T-helper 1 cell treated with Interleukin-12 subunit alpha and Interleukin-12 subunit beta and Interleukin-4 antibody, amounts not matched to agents 30 μg/mL and 1 μg/mL, for 36 hours (primary cell): ENCODE measurements at regions not wholly inside any gene's neighbourhood (a gene's known extent, or its start where the extent isn't known, plus 50 kb on each side); places are given as distances from the start of the nearest gene placed in this dataset.
A peak's percentile ranks its signal among the peaks of the same experiment; 100 is the strongest.
"Not testable (repeated sequence)": the region's sequence is repeated elsewhere in the genome, so short reads cannot be mapped to it uniquely, and the experiment has no call there.

Experiments
- H3K27ac Mint-ChIP-seq: one replicate; pipeline ENCODE4 v1.8.0; 2021; ENCODE audit warnings: mild to moderate bottlenecking, mixed read lengths
- H3K27me3 Mint-ChIP-seq: one replicate; pipeline ENCODE4 v1.8.0; 2021; ENCODE audit warnings: low read depth, mixed read lengths
- H3K36me3 Mint-ChIP-seq: one replicate; pipeline ENCODE4 v1.8.0; 2021; ENCODE audit warnings: low read depth, mixed read lengths
- H3K4me1 Mint-ChIP-seq: one replicate; pipeline ENCODE4 v1.8.0; 2021; ENCODE audit warnings: low read depth, mixed read lengths
- H3K4me3 Mint-ChIP-seq: one replicate; pipeline ENCODE4 v1.8.0; 2021; ENCODE audit warnings: mild to moderate bottlenecking, moderate library complexity, mixed read lengths
- H3K9me3 Mint-ChIP-seq: one replicate; pipeline ENCODE4 v1.8.0; 2021; ENCODE audit warnings: mixed read lengths

DNA sequence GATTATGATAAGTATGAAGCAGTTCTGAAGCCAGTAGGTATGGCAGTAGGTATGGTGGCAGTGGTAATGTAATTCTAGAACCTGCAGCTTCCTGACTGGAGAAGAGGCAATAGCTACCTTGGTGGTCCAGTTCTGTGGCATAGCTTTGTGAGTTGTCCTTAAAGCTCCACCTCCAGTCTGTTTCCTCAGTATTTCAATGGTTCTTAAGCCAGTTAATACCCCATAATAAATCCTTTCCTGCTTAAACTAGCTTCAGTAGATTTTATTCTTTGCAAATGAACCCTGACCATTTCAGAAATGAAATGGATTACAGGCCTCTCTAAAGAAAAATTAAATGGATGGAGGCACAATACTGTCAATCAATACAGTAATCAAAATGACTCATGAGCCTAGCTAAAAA is 117.8 kb upstream of the KRAS start:
- Mint-ChIP-seq H3K9me3 (no peaks in the 10 kb centered on the region), H3K27me3 (no peaks in the 10 kb centered on the region), H3K27ac (no peak overlapping the region), H3K4me1 (peaks cover 25% of the 10 kb centered on the region), H3K36me3 (peaks cover 3% of the 10 kb centered on the region), H3K4me3 (no peak overlapping the region)

DNA sequence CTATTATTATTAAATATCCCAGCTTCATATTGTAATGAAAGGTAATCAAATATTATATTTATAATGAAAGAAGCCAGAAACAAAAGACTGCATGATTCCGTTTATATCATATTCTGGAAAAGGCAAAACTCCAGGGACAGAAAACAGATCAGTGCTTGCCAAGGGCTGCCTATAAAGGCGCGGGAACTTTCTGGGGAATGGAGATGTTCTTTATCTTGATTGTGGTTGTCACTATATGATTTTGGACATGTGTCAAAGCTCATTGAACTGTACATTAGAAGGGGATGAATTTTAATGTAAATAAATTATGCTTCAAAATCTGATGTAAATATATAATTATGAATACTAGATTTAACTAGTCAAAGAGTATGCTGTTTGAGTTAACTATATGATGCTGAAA is 115.4 kb upstream of the KRAS start:
- Mint-ChIP-seq H3K36me3 (no peaks in the 10 kb centered on the region), H3K9me3 (no peaks in the 10 kb centered on the region), H3K27ac (no peak overlapping the region), H3K4me3 (no peak overlapping the region), H3K27me3 (no peaks in the 10 kb centered on the region), H3K4me1 (peaks cover 19% of the 10 kb centered on the region)

DNA sequence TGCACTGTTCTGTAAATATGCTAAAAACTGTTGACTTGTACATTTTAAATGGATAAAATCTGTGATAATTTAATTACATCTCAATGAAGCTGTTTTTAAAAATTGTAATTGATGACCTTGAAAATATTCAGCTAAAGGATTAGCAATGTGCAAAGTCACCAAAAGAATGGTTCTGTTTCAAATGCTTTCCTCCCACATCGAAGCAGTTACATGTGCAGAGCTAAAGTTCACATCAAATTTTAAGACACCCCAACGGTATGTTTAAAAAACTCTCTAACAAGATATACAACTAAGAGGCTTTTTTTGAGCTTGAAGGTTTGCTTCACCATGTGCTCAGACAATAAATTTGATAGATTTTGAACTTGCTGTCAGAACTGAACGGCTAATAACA is 114.6 kb upstream of the KRAS start:
- H3K9me3 Mint-ChIP-seq = no peaks in the 10 kb centered on the region
- H3K36me3 Mint-ChIP-seq = no peaks in the 10 kb centered on the region
- H3K4me1 Mint-ChIP-seq = peaks cover 19% of the 10 kb centered on the region
- no peaks in the 10 kb centered on the region for H3K27me3 Mint-ChIP-seq
- peak overlapping the region; percentile 75 for H3K27ac Mint-ChIP-seq
- peak overlapping the region; percentile 61 for H3K4me3 Mint-ChIP-seq

DNA sequence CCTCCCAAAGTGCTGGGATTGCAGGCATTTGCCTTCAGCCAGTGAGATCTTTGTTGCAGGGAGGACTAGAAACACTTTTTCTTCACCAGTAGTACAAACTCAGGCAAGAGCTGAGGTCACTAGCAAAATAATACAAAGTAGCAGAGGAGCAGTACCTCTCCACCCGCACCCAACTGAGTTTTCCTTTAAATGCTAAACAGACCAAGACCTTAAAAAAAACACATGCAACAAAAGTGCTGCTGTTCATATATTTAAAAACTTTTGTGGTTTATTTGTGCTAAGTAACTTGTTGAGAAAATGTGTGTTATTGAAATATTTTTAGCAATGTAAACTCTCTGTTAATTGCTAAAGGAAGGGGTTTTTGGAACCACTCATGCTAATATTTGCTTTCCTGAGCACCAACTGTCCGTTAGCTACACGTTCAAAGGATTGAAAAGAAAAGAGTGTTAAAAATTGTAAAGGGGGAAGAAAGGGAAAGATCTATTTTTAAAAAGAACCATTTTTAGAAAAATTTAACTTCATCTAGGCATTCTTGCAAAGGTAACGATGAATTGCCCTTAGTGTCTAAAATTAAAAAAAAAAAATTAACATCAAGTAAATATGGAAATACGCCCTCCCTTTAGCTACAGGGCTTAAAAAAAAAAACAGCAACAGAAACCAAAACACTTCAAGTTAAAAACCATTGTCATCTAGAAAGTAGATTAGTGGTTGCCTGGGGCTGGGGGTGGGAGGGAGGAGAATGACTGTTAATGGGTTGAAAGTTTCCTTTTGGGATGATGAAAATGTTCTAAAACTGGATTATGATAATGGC is 114.0 kb upstream of the KRAS start:
- no peaks in the 10 kb centered on the region for H3K36me3 Mint-ChIP-seq
- no peaks in the 10 kb centered on the region for H3K27me3 Mint-ChIP-seq
- H3K4me1 Mint-ChIP-seq = peaks cover 14% of the 10 kb centered on the region
- H3K9me3 Mint-ChIP-seq = no peaks in the 10 kb centered on the region
- peak overlapping the region; percentile 75 for H3K27ac Mint-ChIP-seq
- H3K4me3 Mint-ChIP-seq = peak overlapping the region; percentile 61

DNA sequence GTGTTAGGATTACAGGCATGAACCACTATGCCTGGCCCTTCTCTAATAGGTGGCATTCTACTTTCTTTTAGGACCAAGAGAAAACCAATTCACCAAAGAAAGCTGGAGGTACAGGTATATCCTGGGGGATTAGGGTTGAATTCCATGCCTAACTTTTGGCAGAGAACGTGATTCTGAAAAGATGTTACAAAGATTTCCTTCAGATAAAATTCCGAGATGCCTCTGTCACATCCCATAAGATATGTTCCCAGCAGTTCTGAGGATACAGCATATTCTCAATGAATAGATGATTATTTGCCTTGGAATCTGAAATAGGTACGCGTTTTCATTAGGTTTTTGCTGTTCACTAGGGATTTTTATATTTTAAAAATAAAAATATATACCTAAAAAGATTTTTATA is 111.9 kb upstream of the KRAS start:
- no peak overlapping the region for H3K4me3 Mint-ChIP-seq
- peaks cover 14% of the 10 kb centered on the region for H3K4me1 Mint-ChIP-seq
- no peak overlapping the region for H3K27ac Mint-ChIP-seq
- no peaks in the 10 kb centered on the region for H3K9me3 Mint-ChIP-seq
- no peaks in the 10 kb centered on the region for H3K36me3 Mint-ChIP-seq
- H3K27me3 Mint-ChIP-seq = no peaks in the 10 kb centered on the region

DNA sequence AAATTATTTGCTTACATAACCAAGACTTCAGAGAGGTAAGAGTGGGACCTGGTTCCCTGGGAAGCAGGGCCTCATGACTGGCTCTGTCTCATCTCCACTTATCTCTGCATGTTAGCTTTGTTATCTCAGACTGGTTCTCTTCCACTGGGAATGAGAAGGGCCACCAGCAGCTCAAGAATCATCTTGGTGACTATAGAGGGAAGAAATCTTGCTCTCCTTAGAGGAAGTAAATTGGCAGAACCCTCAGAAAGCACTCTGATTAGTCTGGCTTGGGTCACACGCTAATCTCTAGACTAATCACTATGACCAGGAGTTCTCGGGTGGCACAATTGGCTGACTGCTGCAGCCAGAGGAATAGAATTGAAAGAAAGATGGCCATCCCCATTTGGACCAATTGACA is 110.8 kb upstream of the KRAS start:
- H3K9me3 Mint-ChIP-seq = no peaks in the 10 kb centered on the region
- no peaks in the 10 kb centered on the region for H3K36me3 Mint-ChIP-seq
- no peak overlapping the region for H3K27ac Mint-ChIP-seq
- peaks cover 6% of the 10 kb centered on the region for H3K27me3 Mint-ChIP-seq
- H3K4me3 Mint-ChIP-seq = no peak overlapping the region
- H3K4me1 Mint-ChIP-seq = peaks cover 16% of the 10 kb centered on the region

DNA sequence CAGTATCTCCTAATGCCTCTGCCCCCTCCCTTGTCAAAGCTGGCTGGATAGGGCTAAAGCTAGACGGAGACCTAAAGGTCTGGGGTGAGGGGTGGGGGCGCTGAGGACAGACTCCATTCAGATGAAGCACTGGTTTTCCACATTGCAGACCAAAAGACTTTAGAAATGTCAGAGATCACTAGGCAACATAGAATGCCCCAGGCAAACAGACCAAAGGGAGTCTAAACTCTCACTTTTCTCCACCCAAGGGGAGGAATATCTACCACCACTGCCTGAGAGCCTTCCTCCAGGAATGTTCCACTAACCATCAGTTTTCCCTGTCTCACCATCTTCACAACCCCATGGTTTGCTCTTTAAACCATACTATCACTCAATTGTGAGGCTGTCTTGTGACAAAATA is 106.9 kb upstream of the KRAS start:
- Mint-ChIP-seq H3K27me3 (peaks cover 11% of the 10 kb centered on the region), H3K9me3 (no peaks in the 10 kb centered on the region), H3K27ac (no peak overlapping the region), H3K4me1 (peaks cover 5% of the 10 kb centered on the region), H3K4me3 (no peak overlapping the region), H3K36me3 (no peaks in the 10 kb centered on the region)

DNA sequence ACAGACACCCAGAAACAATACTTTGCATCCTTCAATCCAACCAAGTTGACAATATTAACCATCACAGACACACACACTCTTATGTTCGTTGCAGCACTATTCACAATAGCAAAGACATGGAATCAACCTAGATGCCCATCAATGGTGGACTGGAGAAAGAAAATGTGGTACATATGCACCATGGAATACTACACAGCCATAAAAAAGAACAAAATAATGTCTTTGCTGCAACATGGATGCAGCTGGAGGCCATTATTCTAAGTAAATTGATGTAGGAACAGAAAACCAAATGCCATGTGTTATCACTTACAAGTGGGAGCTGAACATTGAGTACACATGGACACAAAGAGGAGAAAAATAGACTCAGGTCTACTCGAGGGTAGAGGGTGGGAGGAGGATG is 102.2 kb upstream of the KRAS start:
- H3K27ac Mint-ChIP-seq, H3K4me1 Mint-ChIP-seq, H3K9me3 Mint-ChIP-seq, H3K36me3 Mint-ChIP-seq, H3K4me3 Mint-ChIP-seq: not testable (repeated sequence)
- peaks cover 16% of the 10 kb centered on the region for H3K27me3 Mint-ChIP-seq

DNA sequence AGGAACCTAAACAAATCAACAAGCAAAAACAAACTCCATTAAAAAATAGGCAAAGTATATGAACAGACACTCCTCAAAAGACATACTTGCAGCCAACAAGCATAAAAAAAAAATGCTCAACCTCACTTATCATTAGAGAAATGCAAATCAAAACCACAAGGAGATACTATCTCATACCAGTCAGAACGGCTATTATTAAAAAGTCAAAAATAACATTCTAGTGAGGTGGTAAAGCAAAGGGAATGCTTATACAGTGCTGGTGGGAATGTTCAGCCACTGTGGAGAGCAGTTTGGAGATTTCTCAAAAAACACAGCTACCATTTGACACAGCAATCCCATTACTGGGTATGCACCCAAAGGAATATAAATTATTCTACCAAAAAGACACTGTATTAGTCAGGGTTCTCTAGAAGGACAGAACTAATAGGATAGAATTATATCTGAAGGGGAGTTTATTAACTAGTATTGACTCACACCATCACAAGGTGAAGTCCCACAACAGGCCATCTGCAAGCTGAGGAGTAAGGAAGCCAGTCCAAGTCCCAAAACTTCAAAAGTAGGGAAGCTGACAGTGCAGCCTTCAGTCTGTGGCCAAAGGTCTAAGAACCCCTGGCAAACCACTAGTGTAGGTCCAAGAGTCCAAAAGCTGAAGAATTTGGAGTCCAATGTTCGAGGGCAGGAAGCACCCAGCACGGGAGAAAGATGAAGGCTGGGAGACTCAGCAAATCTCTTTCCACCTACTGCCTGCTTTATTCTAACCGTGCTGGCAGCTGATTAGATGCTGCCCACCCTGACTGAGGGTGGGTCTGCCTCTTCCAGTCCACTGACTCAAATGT is 101.6 kb upstream of the KRAS start:
- Mint-ChIP-seq H3K9me3 (no peaks in the 10 kb centered on the region), H3K36me3 (no peaks in the 10 kb centered on the region), H3K27me3 (peaks cover 13% of the 10 kb centered on the region), H3K27ac (no peak overlapping the region), H3K4me1 (no peaks in the 10 kb centered on the region), H3K4me3 (no peak overlapping the region)

DNA sequence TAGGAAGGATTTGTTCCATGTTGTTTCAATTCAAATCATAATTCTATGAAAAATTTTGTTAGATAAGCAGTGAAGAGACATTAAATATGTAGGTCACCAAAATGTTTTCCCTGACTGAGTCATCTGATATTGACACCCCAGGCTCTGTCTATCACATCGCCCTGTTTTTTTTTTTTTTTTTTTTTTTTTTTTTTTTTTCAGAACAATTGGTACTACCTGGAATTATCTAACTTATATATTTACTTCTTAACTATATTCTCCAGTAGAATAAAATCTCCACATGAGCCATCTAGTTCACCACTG is 97.8 kb upstream of the KRAS start:
- H3K36me3 Mint-ChIP-seq = no peaks in the 10 kb centered on the region
- no peak overlapping the region for H3K27ac Mint-ChIP-seq
- H3K27me3 Mint-ChIP-seq = peaks cover 10% of the 10 kb centered on the region
- no peak overlapping the region for H3K4me3 Mint-ChIP-seq
- H3K9me3 Mint-ChIP-seq = no peaks in the 10 kb centered on the region
- no peaks in the 10 kb centered on the region for H3K4me1 Mint-ChIP-seq

DNA sequence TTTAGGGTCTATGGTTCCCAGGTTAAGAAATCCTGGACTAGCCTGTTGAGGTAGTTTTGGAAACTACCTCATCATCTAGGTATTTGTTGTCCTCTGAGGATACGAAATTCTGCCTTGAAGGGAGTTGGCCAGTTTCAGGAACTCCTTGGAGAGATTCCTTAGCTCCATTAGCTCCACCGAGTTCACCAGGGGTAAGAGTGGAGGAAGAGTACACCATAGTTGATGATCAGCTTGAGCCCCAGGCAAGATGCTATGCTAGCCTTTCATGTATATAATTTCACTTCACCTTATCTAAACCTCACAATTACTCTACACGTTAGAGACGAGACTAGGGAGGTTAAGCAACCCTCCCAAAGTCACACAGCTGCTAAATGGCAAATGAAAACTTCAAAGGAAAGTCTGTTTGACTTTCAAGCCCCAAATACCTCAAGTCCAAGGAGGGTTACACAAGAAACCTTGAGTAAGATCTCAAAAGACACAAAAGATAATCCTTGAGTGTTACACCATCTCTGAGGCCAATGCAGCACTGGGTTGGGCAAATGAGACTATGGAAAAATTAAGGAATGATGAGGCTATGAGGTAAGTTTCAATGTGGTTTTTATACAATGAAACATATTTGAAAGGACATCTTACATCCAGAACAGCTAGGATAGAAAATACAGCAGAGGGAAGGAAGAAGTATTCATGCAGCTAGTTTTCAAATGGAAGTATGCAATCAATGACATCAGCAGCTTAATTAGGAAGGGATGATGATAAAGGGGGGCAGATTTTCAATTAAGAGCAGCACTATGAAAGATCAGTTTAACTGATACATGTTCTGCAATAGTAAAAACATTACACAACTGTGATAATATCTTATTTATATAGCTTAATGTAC is 97.2 kb upstream of the KRAS start:
- Mint-ChIP-seq H3K9me3 (no peaks in the 10 kb centered on the region), H3K36me3 (no peaks in the 10 kb centered on the region), H3K27me3 (peaks cover 9% of the 10 kb centered on the region), H3K4me3 (no peak overlapping the region), H3K27ac (no peak overlapping the region), H3K4me1 (no peaks in the 10 kb centered on the region)

DNA sequence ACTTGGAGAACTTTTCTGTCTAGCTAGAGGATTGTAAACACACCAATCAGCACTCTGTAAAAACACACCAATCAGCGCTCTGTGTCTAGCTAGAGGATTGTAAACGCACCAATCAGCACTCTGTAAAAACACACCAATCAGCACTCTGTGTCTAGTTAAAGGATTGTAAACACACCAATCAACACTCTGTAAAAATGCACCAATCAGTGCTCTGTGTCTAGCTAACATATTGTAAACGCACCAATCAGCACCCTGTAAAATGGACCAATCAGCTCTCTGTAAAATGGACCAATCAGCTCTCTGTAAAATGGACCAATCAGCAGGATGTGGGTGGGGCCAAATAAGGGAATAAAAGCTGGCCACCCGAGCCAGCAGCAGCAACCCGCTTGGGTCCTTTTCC is 91.1 kb upstream of the KRAS start:
- not testable (repeated sequence) for H3K27me3 Mint-ChIP-seq, H3K4me3 Mint-ChIP-seq, H3K36me3 Mint-ChIP-seq, H3K4me1 Mint-ChIP-seq, H3K27ac Mint-ChIP-seq
- peaks cover 12% of the 10 kb centered on the region for H3K9me3 Mint-ChIP-seq

DNA sequence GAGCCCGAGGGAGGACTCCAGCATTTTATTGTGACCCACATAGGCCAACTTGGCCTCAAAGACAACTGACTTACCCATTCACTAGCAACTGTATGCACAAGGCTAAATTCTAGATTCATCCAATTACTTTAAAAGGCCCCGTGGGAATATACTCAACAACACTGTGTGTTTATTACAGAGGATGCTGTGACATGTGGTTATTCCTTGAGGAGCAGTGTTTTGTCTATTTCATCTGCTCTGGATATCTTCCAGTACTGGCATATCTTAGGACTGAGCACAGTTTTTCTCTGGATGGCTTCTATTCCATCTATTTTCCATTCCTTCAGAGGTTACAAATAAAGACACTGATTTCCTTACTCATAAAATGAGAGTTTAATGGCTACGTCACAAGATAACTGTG is 87.2 kb upstream of the KRAS start:
- peaks cover 16% of the 10 kb centered on the region for H3K27me3 Mint-ChIP-seq
- no peak overlapping the region for H3K4me3 Mint-ChIP-seq
- peaks cover 8% of the 10 kb centered on the region for H3K4me1 Mint-ChIP-seq
- peaks cover 12% of the 10 kb centered on the region for H3K9me3 Mint-ChIP-seq
- peaks cover 2% of the 10 kb centered on the region for H3K36me3 Mint-ChIP-seq
- no peak overlapping the region for H3K27ac Mint-ChIP-seq

DNA sequence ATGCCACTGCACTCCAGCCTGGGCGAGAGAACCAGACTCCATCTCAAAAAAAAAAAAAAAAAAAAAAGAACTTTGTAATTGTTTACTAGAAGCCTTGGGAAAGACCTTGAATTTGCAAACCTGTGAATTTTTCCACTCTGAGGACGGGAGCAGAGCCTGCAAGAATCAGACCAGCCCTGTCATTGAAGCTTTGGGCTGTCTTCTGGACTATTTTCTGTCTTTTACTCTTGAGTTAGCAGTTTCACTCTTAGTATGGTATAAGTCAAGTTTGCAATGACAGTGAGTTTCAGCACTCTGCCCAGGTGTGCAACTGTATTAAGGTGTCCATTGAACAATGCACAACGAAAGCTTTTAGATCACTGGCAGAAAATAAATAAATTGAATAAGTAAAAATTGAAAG is 81.4 kb upstream of the KRAS start:
- Mint-ChIP-seq H3K27me3 (peaks cover 18% of the 10 kb centered on the region), H3K4me3 (no peak overlapping the region), H3K36me3 (no peaks in the 10 kb centered on the region), H3K4me1 (peaks cover 15% of the 10 kb centered on the region), H3K9me3 (no peaks in the 10 kb centered on the region), H3K27ac (no peak overlapping the region)
